ENCODE measurements at regions not wholly inside any gene's neighbourhood (a gene's known extent, or its start where the extent isn't known, plus 50 kb on each side); places are given as distances from the start of the nearest gene placed in this dataset.

GRCh38 chr13:40235160-40235796, 431.2 kb downstream of the FOXO1 start:
- Histone ChIP-seq H3K36me3 (replicated peaks; ENCODE audit: control insufficient read depth, insufficient read depth, low read length) (no peaks in the 10 kb centered on the region; the same call in 1 of the 2 replicates), H3K27me3 (ENCODE audit: control insufficient read depth, insufficient read depth, low read length) (no peaks in the 10 kb centered on the region), H3K4me3 (ENCODE audit: insufficient read depth, low read depth, low read length) (no peak overlapping the region)
- DNase-seq = no peak

- no peak overlapping the region for H3K4me3 ChIP-seq (ENCODE audit: insufficient read depth, low read depth, low read length)
- no peaks in the 10 kb centered on the region; the same call in 1 of the 2 replicates for H3K36me3 ChIP-seq (replicated peaks; ENCODE audit: control insufficient read depth, insufficient read depth, low read length)
- H3K27me3 ChIP-seq (ENCODE audit: control insufficient read depth, insufficient read depth, low read length) = no peaks in the 10 kb centered on the region
- DNase-seq = no peak
Measured at GRCh38 chr13:40236566-40237168, 429.8 kb downstream of the FOXO1 start.

- DNase-seq = no peak
- H3K36me3 ChIP-seq (replicated peaks; ENCODE audit: control insufficient read depth, insufficient read depth, low read length) = no peaks in the 10 kb centered on the region; the same call in 1 of the 2 replicates
Measured at GRCh38 chr13:40238761-40239160, 427.7 kb downstream of the FOXO1 start.

GRCh38 chr13:40240293-40240692, 426.1 kb downstream of the FOXO1 start:
- H3K27me3 ChIP-seq (ENCODE audit: control insufficient read depth, insufficient read depth, low read length) = no peaks in the 10 kb centered on the region
- no peak overlapping the region for H3K4me3 ChIP-seq (ENCODE audit: insufficient read depth, low read depth, low read length)
- no peaks in the 10 kb centered on the region for H3K36me3 ChIP-seq (replicated peaks; ENCODE audit: control insufficient read depth, insufficient read depth, low read length)
- DNase-seq = no peak

More at GRCh38 chr13:40238761-40239160, 427.7 kb downstream of the FOXO1 start:
- Histone ChIP-seq H3K4me3 (ENCODE audit: insufficient read depth, low read depth, low read length) (no peak overlapping the region), H3K27me3 (ENCODE audit: control insufficient read depth, insufficient read depth, low read length) (no peaks in the 10 kb centered on the region)

GRCh38 chr13:40241125-40241798, 425.2 kb downstream of the FOXO1 start:
- no peaks in the 10 kb centered on the region for H3K27me3 ChIP-seq (ENCODE audit: control insufficient read depth, insufficient read depth, low read length)
- H3K36me3 ChIP-seq (replicated peaks; ENCODE audit: control insufficient read depth, insufficient read depth, low read length) = no peaks in the 10 kb centered on the region
- no peak overlapping the region for H3K4me3 ChIP-seq (ENCODE audit: insufficient read depth, low read depth, low read length)
- no peak for DNase-seq

GRCh38 chr13:40243047-40243446, 423.4 kb downstream of the FOXO1 start:
- no peak overlapping the region for H3K4me3 ChIP-seq (ENCODE audit: insufficient read depth, low read depth, low read length)
- H3K36me3 ChIP-seq (replicated peaks; ENCODE audit: control insufficient read depth, insufficient read depth, low read length) = no peaks in the 10 kb centered on the region
- DNase-seq = no peak
- H3K27me3 ChIP-seq (ENCODE audit: control insufficient read depth, insufficient read depth, low read length) = no peaks in the 10 kb centered on the region

- H3K4me3 ChIP-seq (ENCODE audit: insufficient read depth, low read depth, low read length) = no peak overlapping the region
- DNase-seq = no peak
- no peaks in the 10 kb centered on the region for H3K27me3 ChIP-seq (ENCODE audit: control insufficient read depth, insufficient read depth, low read length)
- no peaks in the 10 kb centered on the region for H3K36me3 ChIP-seq (replicated peaks; ENCODE audit: control insufficient read depth, insufficient read depth, low read length)
Measured at GRCh38 chr13:40243982-40244381, 422.5 kb downstream of the FOXO1 start.

- no peak for DNase-seq
Measured at GRCh38 chr13:40245567-40245966, 420.9 kb downstream of the FOXO1 start.

GRCh38 chr13:40247845-40248244, 418.6 kb downstream of the FOXO1 start:
- no peak for DNase-seq
- Histone ChIP-seq H3K36me3 (replicated peaks; ENCODE audit: control insufficient read depth, insufficient read depth, low read length) (no peaks in the 10 kb centered on the region), H3K4me3 (ENCODE audit: insufficient read depth, low read depth, low read length) (no peak overlapping the region), H3K27me3 (ENCODE audit: control insufficient read depth, insufficient read depth, low read length) (no peaks in the 10 kb centered on the region)

More at GRCh38 chr13:40245567-40245966, 420.9 kb downstream of the FOXO1 start:
- H3K4me3 ChIP-seq (ENCODE audit: insufficient read depth, low read depth, low read length) = no peak overlapping the region
- no peaks in the 10 kb centered on the region for H3K27me3 ChIP-seq (ENCODE audit: control insufficient read depth, insufficient read depth, low read length)
- no peaks in the 10 kb centered on the region for H3K36me3 ChIP-seq (replicated peaks; ENCODE audit: control insufficient read depth, insufficient read depth, low read length)

- DNase-seq = no peak
Measured at GRCh38 chr13:40251343-40252032, 415.0 kb downstream of the FOXO1 start.

GRCh38 chr13:40252241-40252640, 414.2 kb downstream of the FOXO1 start:
- no peak overlapping the region for H3K4me3 ChIP-seq (ENCODE audit: insufficient read depth, low read depth, low read length)
- no peaks in the 10 kb centered on the region for H3K27me3 ChIP-seq (ENCODE audit: control insufficient read depth, insufficient read depth, low read length)
- H3K36me3 ChIP-seq (replicated peaks; ENCODE audit: control insufficient read depth, insufficient read depth, low read length) = no peaks in the 10 kb centered on the region
- DNase-seq = no peak

More at GRCh38 chr13:40251343-40252032, 415.0 kb downstream of the FOXO1 start:
- Histone ChIP-seq H3K27me3 (ENCODE audit: control insufficient read depth, insufficient read depth, low read length) (no peaks in the 10 kb centered on the region), H3K4me3 (ENCODE audit: insufficient read depth, low read depth, low read length) (no peak overlapping the region), H3K36me3 (replicated peaks; ENCODE audit: control insufficient read depth, insufficient read depth, low read length) (no peaks in the 10 kb centered on the region)

GRCh38 chr13:40252676-40253075, 413.8 kb downstream of the FOXO1 start:
- Histone ChIP-seq H3K36me3 (replicated peaks; ENCODE audit: control insufficient read depth, insufficient read depth, low read length) (no peaks in the 10 kb centered on the region), H3K4me3 (ENCODE audit: insufficient read depth, low read depth, low read length) (no peak overlapping the region), H3K27me3 (ENCODE audit: control insufficient read depth, insufficient read depth, low read length) (no peaks in the 10 kb centered on the region)
- DNase-seq = no peak

GRCh38 chr13:40254394-40254793, 412.0 kb downstream of the FOXO1 start:
- no peak overlapping the region for H3K4me3 ChIP-seq (ENCODE audit: insufficient read depth, low read depth, low read length)
- H3K27me3 ChIP-seq (ENCODE audit: control insufficient read depth, insufficient read depth, low read length) = no peaks in the 10 kb centered on the region
- DNase-seq = no peak
- no peaks in the 10 kb centered on the region for H3K36me3 ChIP-seq (replicated peaks; ENCODE audit: control insufficient read depth, insufficient read depth, low read length)

- Histone ChIP-seq H3K36me3 (replicated peaks; ENCODE audit: control insufficient read depth, insufficient read depth, low read length) (no peaks in the 10 kb centered on the region), H3K27me3 (ENCODE audit: control insufficient read depth, insufficient read depth, low read length) (no peaks in the 10 kb centered on the region), H3K4me3 (ENCODE audit: insufficient read depth, low read depth, low read length) (no peak overlapping the region)
- DNase-seq = no peak
Measured at GRCh38 chr13:40255551-40255950, 410.9 kb downstream of the FOXO1 start.
